SK-N-SH (cell line): ENCODE measurements at regions not wholly inside any gene's neighbourhood (a gene's known extent, or its start where the extent isn't known, plus 50 kb on each side); places are given as distances from the start of the nearest gene placed in this dataset.

ENCODE experiments used
- CTCF ChIA-PET: fragments of 300-600, 350-600 bp; formaldehyde crosslinking; extraction: SDS; loops from one replicate; lab custom pipeline; 2021; lab: Yijun Ruan, JAX
- POLR2A ChIA-PET: fragments of 350-600 bp; sonication (Branson Sonifier 250); formaldehyde crosslinking; extraction: SDS; loops from one replicate; lab custom pipeline; 2020; ENCODE audit warnings: antibody characterized with exemption, inconsistent platforms; lab: Yijun Ruan, JAX
- DNase-seq: peaks from one replicate; pipeline ENCODE4 v3.0.0; 2012
- H2AFZ ChIP-seq: fragments of 200-600 bp; sonication (generic); 2 replicates; pipeline ENCODE4 v1.8.1; 2016; ENCODE audit warnings: antibody characterized with exemption, mild to moderate bottlenecking, low read depth
- H3F3A ChIP-seq: fragments of 200-600 bp; sonication (generic); replicated peaks from 2 replicates; pipeline ENCODE3; 2016; ENCODE audit warnings: antibody characterized with exemption, mild to moderate bottlenecking; ENCODE audit not compliant: insufficient read depth
- H3K27ac ChIP-seq, 2 experiments: fragments of 200-500 bp in 1 of 2; fragments of 200-600 bp in 1 of 2; sonication (Bioruptor generic) in 1 of 2; sonication (generic), shearing (Covaris generic) in 1 of 2; 2 replicates each; pipeline versions ENCODE4 v1.5.1 to v1.6.1; 2014 to 2016; ENCODE audit warnings: low read depth in 2 of 2, inconsistent platforms in 1 of 2, low read length in 1 of 2, mild to moderate bottlenecking in 1 of 2, mixed read lengths in 1 of 2
- H3K27me3 ChIP-seq: fragments of 200-600 bp; sonication (generic), shearing (Covaris generic); 2 replicates; pipeline ENCODE4 v1.6.1; 2016; ENCODE audit warnings: mixed run types; ENCODE audit not compliant: insufficient read depth
- H3K36me3 ChIP-seq, 2 experiments: fragments of 200-500 bp in 1 of 2; fragments of 200-600 bp in 1 of 2; sonication (Bioruptor generic) in 1 of 2; sonication (generic) in 1 of 2; replicated peaks in 1 of 2; 2 replicates each; pipeline versions ENCODE3 to v1.5.1; 2014 to 2016; ENCODE audit warnings: low read length in 1 of 2, mild to moderate bottlenecking in 1 of 2; ENCODE audit not compliant: insufficient read depth in 2 of 2, control insufficient read depth in 1 of 2
- H3K4me1 ChIP-seq, 2 experiments: fragments of 200-500 bp in 1 of 2; fragments of 200-600 bp in 1 of 2; sonication (Bioruptor generic) in 1 of 2; sonication (generic), shearing (Covaris generic) in 1 of 2; 2 replicates each; pipeline versions ENCODE4 v1.5.1 to v1.6.1; 2014 to 2016; ENCODE audit warnings: low read depth in 1 of 2, low read length in 1 of 2, mixed run types in 1 of 2; ENCODE audit not compliant: insufficient read depth in 2 of 2, control insufficient read depth in 1 of 2
- H3K4me2 ChIP-seq: fragments of 200-600 bp; sonication (generic), shearing (Covaris generic); 2 replicates; pipeline ENCODE4 v1.6.1; 2017; ENCODE audit warnings: mixed run types
- H3K4me3 ChIP-seq, 2 experiments: fragments of 200-500 bp in 1 of 2; fragments of 200-600 bp in 1 of 2; sonication (Bioruptor generic) in 1 of 2; sonication (generic), shearing (Covaris generic) in 1 of 2; 2 replicates each; pipeline versions ENCODE4 v1.5.1 to v1.8.1; 2014 to 2016; ENCODE audit warnings: low read depth in 2 of 2, inconsistent platforms in 1 of 2, low read length in 1 of 2, mild to moderate bottlenecking in 1 of 2, mixed read lengths in 1 of 2, moderate library complexity in 1 of 2
- H3K79me2 ChIP-seq: fragments of 200-600 bp; sonication (generic); 2 replicates; pipeline ENCODE4 v1.8.1; 2017; ENCODE audit warnings: mild to moderate bottlenecking; ENCODE audit not compliant: insufficient read depth
- H3K9ac ChIP-seq: fragments of 200-600 bp; sonication (generic); 2 replicates; pipeline ENCODE4 v1.6.1; 2017; ENCODE audit warnings: mixed run types
- H3K9me2 ChIP-seq: fragments of 200-600 bp; sonication (generic); 2 replicates; pipeline ENCODE4 v1.6.1; 2017; ENCODE audit warnings: mixed run types
- H3K9me3 ChIP-seq: fragments of 200-600 bp; sonication (generic); 2 replicates; pipeline ENCODE4 v1.6.1; 2017; ENCODE audit warnings: mixed run types, mild to moderate bottlenecking, moderate library complexity
- H4K20me1 ChIP-seq: fragments of 200-600 bp; sonication (generic); 2 replicates; pipeline ENCODE4 v1.6.1; 2017; ENCODE audit warnings: mild to moderate bottlenecking, mixed run types; ENCODE audit not compliant: insufficient read depth
- CHD2 ChIP-seq: fragments of 150-350 bp; IDR thresholded peaks from 2 replicates; pipeline ENCODE4 v1.6.1; 2018; ENCODE audit warnings: low read length; ENCODE audit not compliant: partially characterized antibody
- FOSL2 ChIP-seq: IDR thresholded peaks from 2 replicates; pipeline ENCODE4 v1.4.0; 2012; ENCODE audit warnings: low read depth, mild to moderate bottlenecking, moderate library complexity, borderline replicate concordance
- FOXJ3 ChIP-seq: sonication (generic); formaldehyde crosslinking; IDR thresholded peaks from 2 replicates; pipeline ENCODE4 v1.5.1; 2020; ENCODE audit warnings: mild to moderate bottlenecking, missing genetic modification reagents
- JUND ChIP-seq: IDR thresholded peaks from 2 replicates; pipeline ENCODE4 v1.4.0; 2012
- MAX ChIP-seq: IDR thresholded peaks from 2 replicates; pipeline ENCODE4 v1.4.0; 2012; ENCODE audit warnings: low read depth
- MEF2A ChIP-seq: IDR thresholded peaks from 2 replicates; pipeline ENCODE4 v1.4.0; 2012; ENCODE audit warnings: low read depth, borderline replicate concordance
- NFIC ChIP-seq: IDR thresholded peaks from 2 replicates; pipeline ENCODE4 v1.4.0; 2012; ENCODE audit warnings: borderline replicate concordance
- NRF1 ChIP-seq: IDR thresholded peaks from 2 replicates; pipeline ENCODE4 v1.6.1; 2012; ENCODE audit warnings: low read depth, mild to moderate bottlenecking, low read length
- POLR2AphosphoS5 ChIP-seq: IDR thresholded peaks from 2 replicates; pipeline ENCODE4 v1.6.1; 2012; ENCODE audit warnings: low read depth, low read length
- RAD21 ChIP-seq: IDR thresholded peaks from 2 replicates; pipeline ENCODE4 v1.6.1; 2012; ENCODE audit warnings: mild to moderate bottlenecking, low read length
- RCOR1 ChIP-seq: fragments of 150-350 bp; IDR thresholded peaks from 2 replicates; pipeline ENCODE4 v1.6.1; 2017; ENCODE audit warnings: antibody characterized with exemption, low read length
- RFX5 ChIP-seq: IDR thresholded peaks from 2 replicates; pipeline ENCODE4 v1.6.1; 2012; ENCODE audit warnings: mild to moderate bottlenecking, improper control_type of control experiment, low read length
- SIN3A ChIP-seq: IDR thresholded peaks from 2 replicates; pipeline ENCODE4 v1.6.1; 2012; ENCODE audit warnings: low read depth, mild to moderate bottlenecking, low read length, moderate library complexity, borderline replicate concordance
- SMC3 ChIP-seq: IDR thresholded peaks from 2 replicates; pipeline ENCODE4 v1.6.1; 2012; ENCODE audit warnings: low read depth, low read length, improper control_type of control experiment
- TAF1 ChIP-seq: IDR thresholded peaks from 2 replicates; pipeline ENCODE4 v1.6.1; 2012; ENCODE audit warnings: low read depth, mild to moderate bottlenecking, low read length, moderate library complexity, borderline replicate concordance
- TEAD4 ChIP-seq: IDR thresholded peaks from 2 replicates; pipeline ENCODE4 v1.4.0; 2012; ENCODE audit warnings: mild to moderate bottlenecking, borderline replicate concordance; ENCODE audit not compliant: insufficient read depth
- WGBS: methylation state at CpG from one replicate; pipeline ENCODE4 v1.1.6; 2017; ENCODE audit warnings: low lambda C conversion rate; 5-methylcytosine and 5-hydroxymethylcytosine counted together
- TF ChIP-seq, protein P1 (sequence below): IDR thresholded peaks from 2 replicates; pipeline ENCODE4; 2012
- TF ChIP-seq, protein P2 (sequence below): IDR thresholded peaks from 2 replicates; pipeline ENCODE4 v1.6.1; 2012; ENCODE audit warnings: mild to moderate bottlenecking, low read depth, low read length, moderate library complexity

DNA sequence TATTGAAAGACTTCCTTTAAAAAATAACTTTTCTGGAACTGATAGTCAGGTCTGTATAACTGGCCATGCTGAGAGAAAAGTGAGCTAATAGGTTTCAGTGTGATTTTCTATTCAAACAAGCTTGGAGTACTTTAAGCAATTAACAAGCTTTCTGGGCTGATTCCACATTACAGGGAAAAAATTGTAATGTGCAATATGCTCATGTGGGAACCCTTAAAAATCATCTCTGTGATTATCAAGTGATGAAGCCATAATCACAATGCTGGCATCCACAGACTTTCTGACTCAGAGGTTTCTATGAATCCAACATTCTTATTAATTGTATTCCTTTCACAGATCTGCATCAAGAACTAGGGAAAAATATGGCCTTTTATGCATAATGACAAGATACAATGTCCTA, 212.2 kb upstream of the ACO1 start:
- H3K9ac ChIP-seq, result no peak overlapping the region
- CTCF ChIA-PET, result interaction anchor here (1.1 kb wide), 1 partner anchor 9 kb away, joined by 3 read pairs; no protein-coding TSS in a partner anchor
- no peaks in the 10 kb centered on the region for H4K20me1 ChIP-seq
- TF ChIP-seq TAF1 (no peak), MAX (no peak), CHD2 (no peak), NRF1 (no peak), RAD21 (no peak), MEF2A (no peak)
- TF ChIP-seq, protein P1, sequence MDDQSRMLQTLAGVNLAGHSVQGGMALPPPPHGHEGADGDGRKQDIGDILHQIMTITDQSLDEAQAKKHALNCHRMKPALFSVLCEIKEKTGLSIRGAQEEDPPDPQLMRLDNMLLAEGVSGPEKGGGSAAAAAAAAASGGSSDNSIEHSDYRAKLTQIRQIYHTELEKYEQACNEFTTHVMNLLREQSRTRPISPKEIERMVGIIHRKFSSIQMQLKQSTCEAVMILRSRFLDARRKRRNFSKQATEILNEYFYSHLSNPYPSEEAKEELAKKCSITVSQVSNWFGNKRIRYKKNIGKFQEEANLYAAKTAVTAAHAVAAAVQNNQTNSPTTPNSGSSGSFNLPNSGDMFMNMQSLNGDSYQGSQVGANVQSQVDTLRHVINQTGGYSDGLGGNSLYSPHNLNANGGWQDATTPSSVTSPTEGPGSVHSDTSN, result no peak
- TF ChIP-seq, all 33 proteins: peak for 0
- Histone ChIP-seq H3K4me1 (no peaks in the 10 kb centered on the region; a peak in 1 of 4 replicates), H3K27me3 (no peaks in the 10 kb centered on the region), H3K79me2 (no peaks in the 10 kb centered on the region), H3K9me2 (no peaks in the 10 kb centered on the region), H3F3A (no peaks in the 10 kb centered on the region), H3K4me2 (no peak overlapping the region), H3K9me3 (no peaks in the 10 kb centered on the region), H3K4me3 (no peak overlapping the region), H3K27ac (no peak overlapping the region), H2AFZ (no peak overlapping the region), H3K36me3 (no peaks in the 10 kb centered on the region)
- no peak for DNase-seq
- POLR2A ChIA-PET, result no interaction called here

- Histone ChIP-seq H2AFZ (no peak overlapping the region), H4K20me1 (no peaks in the 10 kb centered on the region), H3F3A (no peaks in the 10 kb centered on the region), H3K9ac (no peak overlapping the region), H3K27me3 (no peaks in the 10 kb centered on the region), H3K79me2 (no peaks in the 10 kb centered on the region), H3K9me2 (no peaks in the 10 kb centered on the region), H3K4me1 (no peaks in the 10 kb centered on the region), H3K4me2 (no peak overlapping the region), H3K9me3 (no peaks in the 10 kb centered on the region), H3K27ac (no peak overlapping the region), H3K36me3 (no peaks in the 10 kb centered on the region), H3K4me3 (no peak overlapping the region)
- ChIA-PET POLR2A (no interaction called here), CTCF (no interaction called here)
- no peak for TF ChIP-seq SIN3A
- WGBS, result 42% methylated on average over 3 of the region's 3 CpGs
- DNase-seq, result no peak
Observed at GRCh38 chr9:32177396-32177795, 207.0 kb upstream of the ACO1 start.

GRCh38 chr9:32180597-32180996, 203.8 kb upstream of the ACO1 start:
- ChIA-PET POLR2A (no interaction called here), CTCF (no interaction called here)
- 47% methylated on average over 1 of the region's 1 CpG for WGBS
- TF ChIP-seq SMC3, result no peak
- no peak for TF ChIP-seq JUND
- TF ChIP-seq, protein P2, sequence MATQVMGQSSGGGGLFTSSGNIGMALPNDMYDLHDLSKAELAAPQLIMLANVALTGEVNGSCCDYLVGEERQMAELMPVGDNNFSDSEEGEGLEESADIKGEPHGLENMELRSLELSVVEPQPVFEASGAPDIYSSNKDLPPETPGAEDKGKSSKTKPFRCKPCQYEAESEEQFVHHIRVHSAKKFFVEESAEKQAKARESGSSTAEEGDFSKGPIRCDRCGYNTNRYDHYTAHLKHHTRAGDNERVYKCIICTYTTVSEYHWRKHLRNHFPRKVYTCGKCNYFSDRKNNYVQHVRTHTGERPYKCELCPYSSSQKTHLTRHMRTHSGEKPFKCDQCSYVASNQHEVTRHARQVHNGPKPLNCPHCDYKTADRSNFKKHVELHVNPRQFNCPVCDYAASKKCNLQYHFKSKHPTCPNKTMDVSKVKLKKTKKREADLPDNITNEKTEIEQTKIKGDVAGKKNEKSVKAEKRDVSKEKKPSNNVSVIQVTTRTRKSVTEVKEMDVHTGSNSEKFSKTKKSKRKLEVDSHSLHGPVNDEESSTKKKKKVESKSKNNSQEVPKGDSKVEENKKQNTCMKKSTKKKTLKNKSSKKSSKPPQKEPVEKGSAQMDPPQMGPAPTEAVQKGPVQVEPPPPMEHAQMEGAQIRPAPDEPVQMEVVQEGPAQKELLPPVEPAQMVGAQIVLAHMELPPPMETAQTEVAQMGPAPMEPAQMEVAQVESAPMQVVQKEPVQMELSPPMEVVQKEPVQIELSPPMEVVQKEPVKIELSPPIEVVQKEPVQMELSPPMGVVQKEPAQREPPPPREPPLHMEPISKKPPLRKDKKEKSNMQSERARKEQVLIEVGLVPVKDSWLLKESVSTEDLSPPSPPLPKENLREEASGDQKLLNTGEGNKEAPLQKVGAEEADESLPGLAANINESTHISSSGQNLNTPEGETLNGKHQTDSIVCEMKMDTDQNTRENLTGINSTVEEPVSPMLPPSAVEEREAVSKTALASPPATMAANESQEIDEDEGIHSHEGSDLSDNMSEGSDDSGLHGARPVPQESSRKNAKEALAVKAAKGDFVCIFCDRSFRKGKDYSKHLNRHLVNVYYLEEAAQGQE, result no peak
- TF ChIP-seq FOSL2, result no peak
- TF ChIP-seq FOXJ3, result no peak
- no peak for TF ChIP-seq TEAD4
- TF ChIP-seq NFIC, result no peak
- no peak for TF ChIP-seq POLR2AphosphoS5
- no peak for TF ChIP-seq RFX5
- TF ChIP-seq MAX, result no peak
- no peak for TF ChIP-seq RCOR1
- no peak for TF ChIP-seq NRF1

More at GRCh38 chr9:32180597-32180996, 203.8 kb upstream of the ACO1 start:
- no peak for DNase-seq
- H3K79me2 ChIP-seq, result no peaks in the 10 kb centered on the region
- H3K9me3 ChIP-seq, result no peaks in the 10 kb centered on the region
- no peaks in the 10 kb centered on the region for H3K4me1 ChIP-seq
- H3K9ac ChIP-seq, result no peak overlapping the region
- no peak overlapping the region for H3K27ac ChIP-seq
- no peak overlapping the region for H3K4me3 ChIP-seq
- H3K36me3 ChIP-seq, result no peaks in the 10 kb centered on the region
- H3F3A ChIP-seq, result no peaks in the 10 kb centered on the region
- H4K20me1 ChIP-seq, result no peaks in the 10 kb centered on the region
- H3K27me3 ChIP-seq, result no peaks in the 10 kb centered on the region
- H3K4me2 ChIP-seq, result no peak overlapping the region
- no peak overlapping the region for H2AFZ ChIP-seq
- H3K9me2 ChIP-seq, result no peaks in the 10 kb centered on the region
